IPS DF 19.7 (cell line): ENCODE measurements at regions not wholly inside any gene's neighbourhood (a gene's known extent, or its start where the extent isn't known, plus 50 kb on each side); places are given as distances from the start of the nearest gene placed in this dataset.
"Not testable (repeated sequence)": the region's sequence is repeated elsewhere in the genome, so short reads cannot be mapped to it uniquely, and the experiment has no call there.

ENCODE experiments used
- DNase-seq: peaks from one replicate; pipeline ENCODE4 v3.0.0-alpha.2; 2013; ENCODE audit warnings: low read depth, low spot score

DNA sequence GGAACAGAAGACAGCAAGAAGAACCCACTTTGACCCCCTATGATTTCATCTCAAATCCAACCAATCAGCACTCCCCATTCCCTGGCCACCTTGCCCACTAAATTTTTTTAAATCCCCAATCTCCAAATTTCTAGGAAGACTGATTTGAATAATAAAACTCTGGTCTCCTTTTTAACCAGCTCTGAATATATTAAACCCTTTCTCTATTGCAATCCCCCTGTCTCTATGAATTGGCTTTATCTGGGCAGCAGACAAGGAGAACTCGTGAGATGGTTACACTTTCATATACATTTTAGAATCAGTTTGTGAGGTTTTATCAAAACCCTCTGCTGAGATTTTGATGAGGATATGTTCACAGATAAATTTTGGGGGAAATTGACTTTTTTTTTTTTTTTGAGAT is 90.3 kb upstream of the TRIM24 start:
- DNase-seq: no peak

DNA sequence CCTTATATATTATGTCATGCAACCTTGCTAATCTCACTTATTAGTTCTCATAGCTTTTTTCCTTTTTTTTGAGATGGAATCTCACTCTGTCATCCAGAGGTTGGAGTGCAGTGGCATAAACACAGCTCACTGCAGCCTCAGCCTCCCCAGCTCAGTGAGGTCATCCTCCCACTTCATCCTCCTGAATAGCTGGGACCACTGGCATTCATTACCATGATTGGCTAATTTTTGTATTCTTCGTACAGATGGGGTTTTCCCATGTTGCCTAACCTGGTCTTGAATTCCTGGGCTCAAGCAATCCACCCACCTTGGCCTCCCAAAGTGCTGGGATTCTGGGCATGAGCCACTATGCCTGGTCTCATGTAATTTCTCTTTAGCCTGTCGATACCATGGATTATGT is 89.1 kb upstream of the TRIM24 start:
- DNase-seq: no peak

DNA sequence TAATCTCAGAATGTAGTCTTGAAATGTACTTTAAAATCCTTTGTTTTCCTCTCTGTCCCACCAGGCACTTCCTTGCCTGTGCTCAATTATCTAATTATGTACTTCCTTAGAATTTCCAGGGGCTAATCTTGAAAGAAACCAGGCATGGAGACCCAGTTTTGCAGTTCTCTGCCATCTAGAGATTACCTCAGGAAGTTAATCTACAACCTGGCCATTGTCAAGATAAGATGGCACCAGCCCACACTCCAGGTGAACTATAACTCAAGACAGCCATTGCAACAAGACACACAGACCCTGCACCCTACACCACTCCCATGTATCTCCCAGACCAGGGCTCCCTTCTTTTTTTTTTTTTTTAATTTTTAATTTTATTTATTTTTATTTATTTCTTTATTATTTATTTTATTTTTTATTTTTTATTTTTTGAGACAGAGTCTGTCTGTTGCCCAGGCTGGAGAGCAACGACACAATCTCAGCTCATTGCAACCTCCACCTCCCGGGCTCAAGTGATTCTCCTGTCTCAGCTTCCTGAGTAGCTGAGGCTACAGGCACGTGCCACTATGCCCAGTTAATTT is 85.9 kb upstream of the TRIM24 start:
- no peak for DNase-seq

DNA sequence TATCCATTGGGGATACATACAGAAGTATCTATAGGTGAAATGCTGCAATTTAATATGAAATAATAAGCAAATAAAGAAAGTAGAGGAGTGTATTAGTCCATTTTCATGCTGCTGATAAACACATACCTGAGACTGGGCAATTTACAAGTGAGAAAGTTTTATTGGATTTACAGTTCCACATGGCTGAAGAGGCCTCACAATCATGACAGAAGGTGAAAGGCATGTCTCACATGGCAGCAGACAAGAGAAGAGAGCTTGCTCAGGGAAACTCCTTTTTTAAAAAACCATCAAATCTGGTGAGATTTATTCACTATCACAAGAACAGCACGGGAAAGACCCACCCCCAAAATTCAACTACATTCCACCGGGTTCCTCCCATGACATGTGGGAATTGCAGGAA is 82.8 kb upstream of the TRIM24 start:
- no peak for DNase-seq

DNA sequence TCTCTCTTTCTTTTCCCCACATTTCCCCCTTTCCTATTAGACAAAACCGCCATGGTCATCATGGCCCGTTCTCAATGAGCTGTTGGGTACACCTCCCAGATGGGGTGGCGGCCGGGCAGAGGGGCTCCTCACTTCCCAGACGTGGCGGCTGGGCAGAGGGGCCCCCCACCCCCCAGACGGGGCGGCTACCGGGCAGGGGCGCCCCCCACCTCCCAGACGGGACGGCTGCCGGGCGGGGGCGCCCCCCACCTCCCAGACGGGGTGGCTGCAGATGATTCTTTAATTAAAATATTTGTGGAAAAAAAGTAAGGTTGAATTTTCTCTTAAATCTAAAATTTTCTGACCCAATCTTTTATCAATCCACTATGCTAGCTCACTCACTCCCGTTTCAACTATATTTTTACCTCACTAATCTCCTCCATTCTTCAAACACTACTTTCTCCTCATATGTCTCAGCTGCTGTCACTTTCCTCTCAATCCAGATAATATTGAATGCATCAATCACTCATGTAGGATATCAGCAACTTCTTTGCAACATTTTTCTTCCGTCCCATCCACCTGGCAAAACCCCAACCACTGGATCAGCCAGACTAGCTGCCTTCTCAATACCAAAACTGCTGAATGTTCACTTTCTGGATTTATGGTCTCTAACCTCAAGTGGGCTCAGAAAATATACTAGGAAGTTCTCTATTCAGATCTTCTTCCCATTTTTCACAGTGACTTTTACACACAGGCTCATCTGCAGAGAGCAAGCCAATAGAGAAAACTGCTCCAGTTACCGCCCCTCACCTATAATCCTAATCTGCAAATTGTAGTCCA is 81.1 kb upstream of the TRIM24 start:
- DNase-seq: no peak

DNA sequence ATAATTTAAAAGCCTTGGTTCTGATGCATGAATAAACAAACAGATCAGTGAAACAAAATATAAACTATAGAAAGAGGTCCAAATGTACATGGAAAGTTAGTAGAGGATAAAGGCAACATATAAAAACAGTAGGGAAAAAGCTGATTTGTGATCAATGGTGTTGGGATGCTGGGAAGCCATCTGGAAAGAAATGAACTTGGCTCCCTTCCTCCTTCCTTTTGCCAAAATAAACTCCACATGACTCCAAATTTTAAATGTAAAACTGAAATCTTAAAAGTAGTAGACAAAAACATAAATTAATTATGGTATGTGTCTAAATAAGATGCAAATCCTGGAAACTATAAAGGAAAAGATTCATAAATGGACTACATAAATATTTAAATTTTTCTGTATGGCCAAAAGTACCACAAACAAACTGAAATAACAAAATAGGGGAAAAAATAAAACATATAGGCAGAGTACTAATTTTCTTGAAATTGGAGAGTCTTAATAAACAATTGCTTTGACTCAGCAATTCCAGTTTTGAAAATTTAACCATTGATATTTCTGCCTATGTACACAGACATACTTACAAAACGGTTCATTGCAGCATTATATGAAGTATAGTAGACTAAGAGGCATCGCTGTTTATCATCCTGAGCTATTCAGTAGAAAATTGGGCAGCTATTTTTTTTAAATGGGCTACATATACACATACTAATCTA is 77.0 kb upstream of the TRIM24 start:
- no peak for DNase-seq

DNA sequence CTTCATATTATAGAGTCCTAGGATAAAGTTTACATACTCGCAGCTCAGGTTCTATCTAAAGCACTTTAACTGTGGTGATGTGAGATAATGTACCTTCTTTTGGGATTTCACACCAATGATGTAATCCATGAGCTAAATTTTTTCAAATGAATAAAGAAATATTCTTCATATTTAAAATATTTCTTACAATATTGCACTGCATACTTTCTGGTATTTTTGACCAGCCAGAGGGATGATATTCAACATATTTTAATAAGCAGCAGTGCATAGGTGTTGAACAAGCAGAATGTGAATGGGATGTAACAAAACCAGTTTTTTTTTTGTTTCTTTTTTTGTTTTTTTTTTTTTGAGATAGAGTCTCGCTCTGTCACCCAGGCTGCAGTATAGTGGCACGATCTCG is 73.2 kb upstream of the TRIM24 start:
- DNase-seq: no peak

DNA sequence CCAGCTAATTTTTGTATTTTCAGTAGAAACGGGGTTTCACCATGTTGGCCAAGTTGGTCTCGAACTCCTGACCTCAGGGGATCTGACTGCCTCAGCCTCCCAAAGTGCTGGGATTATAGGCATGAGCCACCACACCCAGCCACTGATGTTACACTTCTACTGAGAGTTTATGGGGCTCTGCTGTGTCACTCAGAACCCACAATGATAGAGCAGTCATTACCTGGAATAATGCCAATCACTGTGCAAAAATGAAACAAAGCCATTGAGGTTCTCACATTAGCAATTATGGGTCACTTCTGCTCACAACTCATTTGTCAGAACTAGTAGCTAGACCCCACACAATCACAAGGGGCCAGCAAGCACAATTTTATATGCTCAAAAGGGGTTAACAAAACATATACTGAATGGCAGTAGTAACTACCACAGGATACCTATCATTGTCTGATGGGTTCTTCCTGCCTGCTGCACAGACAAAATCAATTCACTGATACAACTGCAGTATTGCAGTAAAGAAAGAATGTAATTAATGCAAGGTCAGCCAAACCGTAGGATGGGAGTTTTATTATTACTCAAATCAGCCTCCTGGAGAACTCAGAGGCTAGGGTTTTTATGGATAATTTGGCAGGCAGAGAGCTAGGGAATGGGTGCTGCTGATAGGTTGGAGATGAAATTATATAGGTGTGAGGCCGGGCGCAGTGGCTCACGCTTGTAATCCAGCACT is 72.1 kb upstream of the TRIM24 start:
- no peak for DNase-seq

DNA sequence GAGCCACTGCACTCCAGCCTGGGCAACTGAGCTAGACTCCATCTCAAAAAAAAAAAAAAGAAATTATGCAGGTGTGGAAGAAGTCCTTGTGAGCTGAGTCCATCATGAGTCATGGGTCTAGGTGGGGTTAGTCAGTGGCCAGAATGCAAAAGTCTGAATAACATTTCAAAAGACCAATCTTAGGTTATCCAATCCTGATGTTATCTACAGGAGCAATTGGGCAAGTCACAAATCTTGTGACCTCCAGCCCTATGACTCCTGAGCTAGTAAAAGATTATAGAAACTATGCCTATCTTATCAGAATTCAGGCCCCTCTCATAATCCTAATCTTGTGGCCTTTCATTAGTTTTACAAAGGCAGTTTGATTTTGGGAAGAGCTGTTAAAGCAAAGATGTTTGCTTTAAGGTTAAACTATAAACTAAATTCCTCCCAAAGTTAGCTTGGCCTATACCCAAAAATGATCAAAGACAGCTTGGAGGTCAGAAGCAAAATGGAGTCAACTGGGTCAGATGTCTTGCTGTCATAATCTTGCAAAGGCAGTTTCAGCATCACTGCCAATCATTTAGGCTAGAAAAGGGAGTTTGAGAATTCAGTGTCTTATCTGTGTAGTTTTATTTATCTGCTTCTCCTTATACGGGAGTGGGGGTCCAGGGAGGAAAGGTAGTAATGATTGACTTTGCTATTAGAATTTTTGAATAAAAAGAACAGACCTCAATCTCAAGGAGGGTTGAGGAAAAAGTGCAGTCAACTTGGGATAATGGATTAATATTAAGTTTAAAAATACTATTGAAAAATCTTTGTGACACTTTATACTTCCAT is 71.2 kb upstream of the TRIM24 start:
- DNase-seq: no peak

DNA sequence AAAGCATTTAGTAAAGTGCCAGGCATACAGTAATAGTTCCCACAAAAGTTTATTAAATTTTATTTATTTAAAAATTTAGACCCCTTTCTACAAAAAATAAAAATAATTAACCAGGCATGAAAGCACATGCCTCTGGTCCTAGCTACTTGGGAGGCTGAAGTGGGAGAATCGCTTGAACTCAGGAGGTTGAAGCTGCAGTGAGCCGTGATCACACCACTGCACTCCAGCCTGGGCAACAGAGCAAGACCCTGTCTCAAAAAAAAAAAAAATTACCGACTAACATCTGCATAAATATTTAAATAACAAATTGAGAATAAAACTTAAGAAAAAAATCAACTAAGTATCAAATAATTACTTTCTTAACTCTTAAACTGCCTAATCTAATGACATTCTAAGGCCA is 64.3 kb upstream of the TRIM24 start:
- DNase-seq: no peak

DNA sequence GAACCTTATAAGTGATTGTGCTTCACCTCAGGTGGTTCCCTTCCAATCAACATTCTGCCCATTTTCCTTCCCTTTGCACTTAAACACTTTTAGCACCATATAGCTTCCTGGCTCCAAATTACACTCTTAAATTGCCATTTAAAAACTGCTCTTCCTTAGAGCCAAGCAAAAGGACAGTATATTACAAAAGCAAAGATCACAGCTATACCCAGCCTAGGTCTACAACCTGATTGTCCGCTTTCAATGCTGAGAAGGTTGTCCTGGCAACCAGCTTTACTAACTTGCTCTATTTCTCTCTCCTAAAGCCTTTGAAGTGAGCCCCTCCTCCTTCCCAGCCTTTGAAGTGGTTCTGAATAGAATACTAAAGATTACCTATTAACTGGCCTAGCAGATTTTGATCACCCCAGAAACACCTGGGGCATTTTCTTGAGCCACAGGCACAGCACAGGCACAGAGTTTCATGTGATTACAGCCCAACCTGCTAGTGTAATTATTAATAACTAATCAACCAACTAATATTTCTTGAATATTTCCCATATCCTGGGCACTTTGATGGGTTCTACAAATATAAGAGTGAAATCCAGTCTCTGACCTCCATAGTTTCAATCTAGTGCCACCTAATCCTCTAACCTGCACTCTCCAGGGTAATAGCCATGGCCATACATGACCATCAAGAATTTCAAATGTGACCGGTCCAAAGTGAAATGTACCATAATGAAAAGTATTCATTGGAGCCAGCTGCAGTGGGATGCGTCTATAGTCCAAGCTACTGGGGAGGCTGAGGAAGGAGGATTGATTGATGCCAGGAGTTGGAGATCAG is 63.6 kb upstream of the TRIM24 start:
- no peak for DNase-seq

DNA sequence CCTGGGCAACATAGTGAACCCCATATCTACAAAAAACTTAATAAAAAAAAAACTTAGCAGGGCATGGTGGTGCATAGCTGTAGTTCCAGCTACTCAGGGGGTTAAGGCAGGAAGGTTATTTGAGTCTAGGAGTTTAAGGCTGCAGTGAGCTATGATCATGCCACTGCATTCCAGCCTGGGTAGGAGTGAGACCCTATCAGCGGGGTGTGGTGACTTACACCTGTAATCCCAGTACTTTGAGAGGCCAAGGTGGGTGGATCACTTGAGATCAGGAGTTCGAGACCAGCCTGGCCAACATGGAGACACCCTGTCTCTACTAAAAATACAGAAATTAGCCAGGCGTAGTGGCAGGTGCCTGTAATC is 63.0 kb upstream of the TRIM24 start:
- DNase-seq: not testable (repeated sequence)

DNA sequence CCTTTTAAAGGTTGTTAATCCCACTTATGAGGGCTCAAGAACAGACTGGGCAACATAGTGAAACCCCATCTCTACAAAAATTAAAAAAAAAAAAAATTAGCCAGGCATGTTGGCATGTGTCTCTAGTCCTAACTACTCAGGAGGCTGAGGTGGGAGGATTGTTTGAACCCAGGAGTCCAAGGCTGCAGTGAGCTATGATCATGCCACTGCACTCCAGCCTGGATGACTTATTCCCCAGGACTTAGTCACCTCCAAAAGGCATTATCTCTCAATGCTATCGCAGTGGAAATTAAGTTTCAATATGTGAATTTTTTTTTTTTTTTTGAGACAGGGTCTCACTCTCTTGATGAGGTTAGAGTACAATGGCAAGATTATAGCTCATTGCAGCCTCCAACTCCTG is 61.2 kb upstream of the TRIM24 start:
- no peak for DNase-seq

DNA sequence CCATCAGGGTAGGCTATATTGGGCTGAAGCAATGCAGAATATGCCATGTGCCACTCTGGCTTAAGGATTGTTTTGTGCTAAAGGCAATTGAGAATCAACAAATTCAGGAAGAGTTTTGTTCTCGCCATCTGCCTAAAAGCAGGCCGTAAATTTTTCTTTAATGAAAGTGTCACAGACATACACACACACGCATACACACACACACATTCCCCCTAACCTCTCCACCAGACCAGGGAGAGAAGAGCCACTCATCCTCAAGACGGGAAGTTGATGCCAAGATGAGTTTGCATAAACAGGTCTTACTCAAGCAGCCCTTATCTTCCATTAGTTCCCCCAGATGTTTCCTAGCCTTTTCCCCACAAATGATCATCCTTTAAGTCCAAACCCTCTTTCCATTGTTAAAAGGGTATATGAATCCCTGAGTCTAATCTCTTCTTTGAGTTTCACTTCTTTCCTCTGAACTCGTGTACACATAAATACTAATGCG is 59.6 kb upstream of the TRIM24 start:
- no peak for DNase-seq

DNA sequence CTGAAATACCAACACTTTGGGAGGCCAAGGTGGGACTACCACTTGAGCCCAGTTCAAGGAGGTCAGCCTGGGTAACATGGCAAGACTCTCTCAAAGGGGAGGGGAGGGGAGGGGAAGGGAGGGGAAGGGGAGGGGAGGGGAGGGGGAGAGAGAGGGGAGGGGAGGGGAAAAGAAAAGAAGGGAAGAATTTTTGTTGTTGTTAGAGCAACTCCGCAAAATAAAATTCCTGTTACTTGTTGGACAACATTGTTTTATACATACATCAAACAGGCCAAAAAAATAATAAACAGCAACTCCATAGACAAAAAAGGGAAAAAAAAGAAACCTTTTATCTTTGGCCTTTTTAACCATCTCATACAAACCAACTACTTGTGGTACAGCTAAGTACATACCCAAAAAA is 57.3 kb upstream of the TRIM24 start:
- no peak for DNase-seq

DNA sequence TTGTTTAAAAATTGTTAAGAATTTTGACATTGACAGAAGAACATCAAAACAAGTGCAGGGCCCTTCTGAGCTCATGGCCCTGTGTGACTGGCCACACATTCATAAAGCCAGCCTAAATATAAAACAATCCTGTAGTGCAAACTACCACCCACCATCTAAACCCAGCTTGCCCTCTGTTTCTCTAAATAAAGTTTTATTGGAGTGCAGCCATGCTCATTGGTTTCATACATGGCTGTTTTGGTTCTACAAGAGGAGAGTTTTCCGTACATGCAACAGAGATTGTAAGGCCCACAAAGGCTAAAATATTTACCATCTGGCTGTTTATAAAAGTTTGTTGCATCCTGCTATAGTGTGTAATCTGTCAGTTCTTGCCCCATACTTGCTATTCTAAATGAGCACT is 54.6 kb upstream of the TRIM24 start:
- DNase-seq: no peak

DNA sequence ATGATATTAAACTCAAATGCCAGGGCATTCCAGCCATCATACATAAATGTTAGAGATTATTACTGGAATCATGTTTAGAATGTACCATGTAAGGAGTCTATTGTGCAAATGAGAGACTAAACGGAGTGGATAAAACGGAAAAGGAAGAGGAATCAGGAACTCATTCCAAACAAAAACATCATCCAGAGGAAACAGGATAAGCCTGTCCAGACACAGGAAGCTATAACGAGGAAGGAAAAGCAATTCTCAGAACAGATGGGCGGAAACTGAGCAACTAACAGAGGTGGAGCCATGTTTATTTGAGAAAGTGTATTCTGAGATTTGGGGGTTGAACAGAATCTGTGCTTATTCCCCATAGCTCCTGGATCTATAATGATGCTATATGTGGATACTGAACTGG is 52.3 kb upstream of the TRIM24 start:
- DNase-seq: no peak
